HG03565 (cell line): ENCODE measurements at regions not wholly inside any gene's neighbourhood (a gene's known extent, or its start where the extent isn't known, plus 50 kb on each side); places are given as distances from the start of the nearest gene placed in this dataset.
"Not testable (repeated sequence)": the region's sequence is repeated elsewhere in the genome, so short reads cannot be mapped to it uniquely, and the experiment has no call there.

Experiments used
- ATAC-seq: cut with Tn5 transposase; IDR thresholded peaks from one replicate; pipeline ENCODE4 v1.9.1; 2021; ENCODE audit warnings: mild to moderate bottlenecking, moderate library complexity; ENCODE audit not compliant: unreplicated experiment

- no peak for ATAC-seq
Measured at GRCh38 chr6:11387707-11388430, 149.7 kb upstream of the TMEM170B start.

GRCh38 chr6:11386726-11387125, 150.8 kb upstream of the TMEM170B start:
- no peak for ATAC-seq

- ATAC-seq, result peak; percentile 71
Measured at GRCh38 chr6:11386323-11386722, 151.2 kb upstream of the TMEM170B start.

- no peak for ATAC-seq
Measured at GRCh38 chr6:11384531-11385309, 152.3 kb upstream of the NEDD9 start.

GRCh38 chr6:11381801-11382513, 149.5 kb upstream of the NEDD9 start:
- ATAC-seq, result peak; percentile 75

- ATAC-seq, result no peak
Measured at GRCh38 chr6:11380969-11381744, 148.7 kb upstream of the NEDD9 start.

GRCh38 chr6:11380549-11380948, 148.1 kb upstream of the NEDD9 start:
- ATAC-seq, result no peak

- ATAC-seq, result no peak
Measured at GRCh38 chr6:11379805-11380204, 147.3 kb upstream of the NEDD9 start.

- no peak for ATAC-seq
Measured at GRCh38 chr6:11378639-11379038, 146.2 kb upstream of the NEDD9 start.

- ATAC-seq, result peak; percentile 86
Measured at GRCh38 chr6:11374036-11375010, 141.9 kb upstream of the NEDD9 start.

- ATAC-seq, result no peak
Measured at GRCh38 chr6:11373208-11373607, 140.7 kb upstream of the NEDD9 start.

- not testable (repeated sequence) for ATAC-seq
Measured at GRCh38 chr6:11372186-11372790, 139.8 kb upstream of the NEDD9 start.

GRCh38 chr6:11370191-11371018, 137.9 kb upstream of the NEDD9 start:
- no peak for ATAC-seq

- peak; percentile 29 for ATAC-seq
Measured at GRCh38 chr6:11368760-11369159, 136.3 kb upstream of the NEDD9 start.

- no peak for ATAC-seq
Measured at GRCh38 chr6:11368264-11368663, 135.8 kb upstream of the NEDD9 start.

- ATAC-seq, result no peak
Measured at GRCh38 chr6:11367638-11368199, 135.3 kb upstream of the NEDD9 start.

- no peak for ATAC-seq
Measured at GRCh38 chr6:11366934-11367637, 134.6 kb upstream of the NEDD9 start.
